A549 (cell line): ENCODE measurements at regions not wholly inside any gene's neighbourhood (a gene's known extent, or its start where the extent isn't known, plus 50 kb on each side); places are given as distances from the start of the nearest gene placed in this dataset.

Experiments used
- ATOH8 ChIP-seq: fragments of 250-450 bp; sonication (Bioruptor Pico); IDR thresholded peaks from 2 replicates; pipeline ENCODE4 v1.5.0; 2020; ENCODE audit warnings: low read depth, mild to moderate bottlenecking, moderate library complexity
- RNF2 ChIP-seq: fragments of 200-600 bp; sonication (generic); IDR thresholded peaks from 2 replicates; pipeline ENCODE4 v1.6.1; 2016; ENCODE audit warnings: low read depth, mild to moderate bottlenecking, antibody characterized with exemption, moderate library complexity, borderline replicate concordance

- TF ChIP-seq ATOH8 (no peak), RNF2 (no peak)
Observed at GRCh38 chr7:68119411-68119810, 1122.8 kb downstream of the TYW1 start.
